GM08714 (cell line): ENCODE measurements at regions not wholly inside any gene's neighbourhood (a gene's known extent, or its start where the extent isn't known, plus 50 kb on each side); places are given as distances from the start of the nearest gene placed in this dataset.

ENCODE experiments used
- H3K4me3 ChIP-seq: fragments of 200-500 bp; sonication (Bioruptor generic); 2 replicates; pipeline ENCODE4 v1.5.1; 2014; ENCODE audit warnings: mild to moderate bottlenecking, low read length, inconsistent platforms
- ZNF274 ChIP-seq: IDR thresholded peaks from 2 replicates; pipeline ENCODE4 v1.6.1; 2012; ENCODE audit warnings: mild to moderate bottlenecking, low read depth, low read length

- H3K4me3 ChIP-seq, result no peak overlapping the region
- no peak for TF ChIP-seq ZNF274
Measured at GRCh38 chr3:124412644-124413043, 317.6 kb upstream of the UMPS start.

GRCh38 chr3:124413393-124413792, 316.9 kb upstream of the UMPS start:
- H3K4me3 ChIP-seq, result no peak overlapping the region
- TF ChIP-seq ZNF274, result no peak

GRCh38 chr3:124413989-124414598, 316.2 kb upstream of the UMPS start:
- H3K4me3 ChIP-seq, result no peak overlapping the region
- no peak for TF ChIP-seq ZNF274

- TF ChIP-seq ZNF274, result no peak
- no peak overlapping the region for H3K4me3 ChIP-seq
Measured at GRCh38 chr3:124415446-124415960, 314.7 kb upstream of the UMPS start.

GRCh38 chr3:124419303-124419702, 310.9 kb upstream of the UMPS start:
- no peak overlapping the region for H3K4me3 ChIP-seq
- no peak for TF ChIP-seq ZNF274

DNA sequence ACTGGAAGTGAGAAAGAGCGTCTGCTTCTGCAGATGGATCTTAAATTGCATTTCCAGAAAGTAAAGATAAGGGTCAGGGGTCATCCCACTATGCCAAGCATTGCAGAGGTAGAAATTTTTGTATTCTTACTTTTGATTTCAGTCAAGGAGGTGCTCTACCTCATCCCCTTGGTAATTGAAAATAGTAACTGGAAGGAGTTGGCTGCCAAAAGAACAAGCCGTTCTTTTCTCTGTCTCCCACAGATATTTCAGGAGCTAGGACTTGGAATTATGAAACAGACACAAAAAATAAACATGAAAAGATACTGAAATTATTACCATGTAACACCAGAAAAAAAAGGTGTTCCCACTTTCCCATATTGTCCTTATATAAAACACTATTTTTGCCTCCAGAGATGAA, 309.9 kb upstream of the UMPS start:
- TF ChIP-seq ZNF274, result no peak
- H3K4me3 ChIP-seq, result no peak overlapping the region

DNA sequence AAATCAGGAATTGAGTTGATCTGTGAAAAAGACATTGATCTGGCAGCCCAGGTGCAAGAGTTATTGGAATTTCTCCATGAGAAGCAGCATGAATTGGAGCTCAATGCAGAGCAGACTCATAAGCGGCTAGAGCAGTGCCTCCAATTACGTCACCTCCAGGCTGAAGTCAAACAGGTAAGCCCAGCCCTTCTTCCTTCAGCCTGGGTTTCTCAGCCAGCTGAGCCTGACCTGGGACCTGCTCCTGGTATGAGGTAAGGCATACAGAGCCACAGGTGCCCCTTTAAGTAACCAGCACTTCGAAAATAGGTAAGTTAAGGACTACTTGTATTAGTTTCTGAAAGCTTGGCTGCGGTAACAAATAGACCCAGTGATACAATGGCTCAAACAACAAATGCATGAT, 307.4 kb upstream of the UMPS start:
- no peak for TF ChIP-seq ZNF274
- H3K4me3 ChIP-seq, result no peak overlapping the region

DNA sequence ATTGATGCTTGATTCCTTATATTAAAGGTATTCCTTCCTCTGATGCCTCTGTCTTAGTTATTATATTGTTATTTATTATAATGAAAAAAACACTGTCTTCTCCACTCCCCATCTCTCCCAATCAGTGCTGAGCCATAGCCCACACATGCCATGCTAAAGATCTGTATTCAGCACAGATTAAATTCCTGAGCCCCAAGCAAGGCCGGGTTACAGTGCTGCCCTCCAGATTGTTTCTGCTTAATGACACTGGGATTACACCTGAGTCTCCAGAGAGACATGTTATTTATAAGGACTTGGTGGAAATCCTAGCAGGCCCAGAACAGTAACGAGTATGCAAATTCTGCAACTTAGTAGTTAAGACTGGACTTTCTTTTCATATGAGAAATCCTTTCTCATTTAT, 305.9 kb upstream of the UMPS start:
- no peak overlapping the region for H3K4me3 ChIP-seq
- TF ChIP-seq ZNF274, result no peak

DNA sequence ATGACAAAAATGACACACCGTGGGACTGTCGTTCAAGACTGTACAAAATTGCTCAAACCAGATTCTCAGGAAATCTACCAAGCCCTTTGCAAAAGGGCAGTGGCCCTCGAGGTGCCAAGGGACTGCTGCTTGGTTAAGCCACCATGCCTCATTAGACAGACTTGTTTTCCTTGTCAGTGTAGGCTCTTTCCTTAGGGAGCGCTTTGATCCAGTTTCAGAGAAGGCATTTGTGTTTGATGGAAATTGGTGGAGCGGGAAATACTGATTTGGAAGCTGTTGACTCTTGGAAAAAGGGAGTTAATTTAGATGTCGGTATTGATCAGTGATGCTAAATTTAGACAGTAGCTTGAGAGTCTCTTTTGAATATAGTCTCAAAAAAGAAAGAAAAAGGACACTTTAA, 304.3 kb upstream of the UMPS start:
- no peak overlapping the region for H3K4me3 ChIP-seq
- no peak for TF ChIP-seq ZNF274

GRCh38 chr3:124428372-124429128, 301.7 kb upstream of the UMPS start:
- H3K4me3 ChIP-seq, result no peak overlapping the region
- no peak for TF ChIP-seq ZNF274

- H3K4me3 ChIP-seq, result no peak overlapping the region
- no peak for TF ChIP-seq ZNF274
Measured at GRCh38 chr3:124429129-124429815, 301.0 kb upstream of the UMPS start.

DNA sequence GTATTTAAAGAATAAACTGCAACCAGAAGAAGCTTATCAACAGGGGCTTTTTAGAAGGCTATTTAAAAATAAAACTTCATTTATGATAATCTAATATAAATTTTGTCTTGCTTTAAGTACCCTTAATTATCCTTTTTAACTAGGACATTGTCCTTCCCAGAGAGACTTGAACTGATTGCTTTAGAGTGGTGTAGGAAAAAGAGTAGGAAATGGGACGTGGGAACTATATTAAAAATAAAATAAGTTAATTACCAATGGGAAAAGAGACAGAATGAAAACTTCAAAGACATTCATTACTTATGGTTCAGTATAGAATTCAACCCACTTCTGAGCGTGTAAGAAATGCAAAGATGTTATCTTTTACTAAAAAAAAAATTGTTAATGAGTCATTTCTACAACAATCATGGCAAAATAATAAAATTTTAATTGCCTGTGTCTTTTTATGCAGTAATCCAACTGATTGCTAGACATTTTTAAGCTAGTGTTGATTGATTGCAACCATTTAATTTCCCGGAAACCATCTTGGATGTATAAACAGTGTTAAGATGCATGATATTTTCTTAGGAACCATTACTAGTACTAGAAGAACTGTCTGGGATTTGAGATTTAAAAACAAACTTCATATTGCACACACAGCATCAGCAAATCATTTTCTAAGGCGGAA, 298.8 kb upstream of the UMPS start:
- no peak for TF ChIP-seq ZNF274
- no peak overlapping the region for H3K4me3 ChIP-seq

GRCh38 chr3:124434176-124434575, 296.1 kb upstream of the UMPS start:
- TF ChIP-seq ZNF274, result no peak
- H3K4me3 ChIP-seq, result no peak overlapping the region

DNA sequence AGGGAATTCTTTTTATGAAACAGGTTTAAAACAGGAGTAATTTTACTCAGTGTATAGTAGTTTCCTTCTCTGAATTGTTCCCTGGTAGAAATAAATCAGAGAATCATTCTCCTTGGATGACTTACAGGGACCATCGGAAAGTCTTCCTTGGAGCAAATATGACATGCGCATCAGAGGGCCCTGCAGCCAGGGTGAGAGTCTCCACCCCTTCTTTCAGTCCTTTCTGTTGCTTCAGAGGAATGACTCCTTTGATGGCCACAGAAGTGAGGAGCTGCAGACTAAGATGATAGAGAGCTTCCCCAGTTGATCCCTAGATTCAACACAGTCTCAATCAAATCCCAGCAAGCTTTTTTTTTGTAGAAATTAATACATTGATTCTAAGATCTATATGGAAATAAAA, 294.8 kb upstream of the UMPS start:
- no peak overlapping the region for H3K4me3 ChIP-seq
- no peak for TF ChIP-seq ZNF274
